ENCODE measurements at regions not wholly inside any gene's neighbourhood (a gene's known extent, or its start where the extent isn't known, plus 50 kb on each side); places are given as distances from the start of the nearest gene placed in this dataset.
A peak's percentile ranks its signal among the peaks of the same experiment; 100 is the strongest.

DNA sequence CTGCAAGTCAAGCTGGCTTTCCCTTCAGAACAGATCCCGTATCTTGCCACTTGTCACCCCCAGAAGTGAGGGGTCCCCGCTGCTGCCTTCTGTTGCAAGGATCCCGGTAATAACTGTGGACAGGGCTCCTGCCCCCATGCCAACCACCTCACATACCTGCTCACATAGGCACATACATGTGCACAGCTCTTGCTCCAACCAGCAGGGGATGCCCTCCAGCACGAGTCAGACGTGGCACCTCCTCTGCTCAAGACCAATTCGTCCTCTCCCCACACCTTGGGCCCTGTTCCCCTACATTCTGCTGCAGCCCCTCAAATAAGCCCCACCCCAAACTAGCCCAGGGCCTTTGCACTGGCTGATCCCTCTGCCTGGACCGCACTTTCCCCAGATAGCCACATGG is 163.3 kb downstream of the CRYBB2 start:
- Histone ChIP-seq H3K79me2 (replicated peaks; ENCODE audit: insufficient read depth) (peaks cover 54% of the 10 kb centered on the region), H3K4me1 (ENCODE audit: insufficient read depth) (peaks cover 28% of the 10 kb centered on the region), H3K27me3 (ENCODE audit: insufficient read depth) (no peaks in the 10 kb centered on the region), H3K36me3 (ENCODE audit: insufficient read depth) (no peaks in the 10 kb centered on the region), H4K20me1 (replicated peaks; ENCODE audit: insufficient read depth) (peaks cover 31% of the 10 kb centered on the region), H3K9me2 (ENCODE audit: insufficient read depth) (no peaks in the 10 kb centered on the region), H3K4me2 (no peak overlapping the region), H3K27ac (ENCODE audit: low read depth) (no peak overlapping the region), H3K4me3 (no peak overlapping the region), H2AFZ (no peak overlapping the region), H3F3A (replicated peaks; ENCODE audit: low read depth) (0 out of 2 replicates have a peak, but pooled peaks cover 5% of the 10 kb centered on the region)
- H3K4me1 Mint-ChIP-seq: peaks cover 40% of the 10 kb centered on the region
- H3K36me3 Mint-ChIP-seq (ENCODE audit: low read depth): peaks cover 22% of the 10 kb centered on the region
- H3K27me3 Mint-ChIP-seq (ENCODE audit: insufficient read depth, low read depth, poor library complexity): peaks cover 17% of the 10 kb centered on the region
- DNase-seq (ENCODE audit: low spot score) (no peak), ATAC-seq (peak; percentile 6; the same call in 2 of the 3 replicates)
- peak overlapping the region; percentile 12; the same call in 1 of the 2 replicates for H3K27ac Mint-ChIP-seq
- TF ChIP-seq, protein P1, sequence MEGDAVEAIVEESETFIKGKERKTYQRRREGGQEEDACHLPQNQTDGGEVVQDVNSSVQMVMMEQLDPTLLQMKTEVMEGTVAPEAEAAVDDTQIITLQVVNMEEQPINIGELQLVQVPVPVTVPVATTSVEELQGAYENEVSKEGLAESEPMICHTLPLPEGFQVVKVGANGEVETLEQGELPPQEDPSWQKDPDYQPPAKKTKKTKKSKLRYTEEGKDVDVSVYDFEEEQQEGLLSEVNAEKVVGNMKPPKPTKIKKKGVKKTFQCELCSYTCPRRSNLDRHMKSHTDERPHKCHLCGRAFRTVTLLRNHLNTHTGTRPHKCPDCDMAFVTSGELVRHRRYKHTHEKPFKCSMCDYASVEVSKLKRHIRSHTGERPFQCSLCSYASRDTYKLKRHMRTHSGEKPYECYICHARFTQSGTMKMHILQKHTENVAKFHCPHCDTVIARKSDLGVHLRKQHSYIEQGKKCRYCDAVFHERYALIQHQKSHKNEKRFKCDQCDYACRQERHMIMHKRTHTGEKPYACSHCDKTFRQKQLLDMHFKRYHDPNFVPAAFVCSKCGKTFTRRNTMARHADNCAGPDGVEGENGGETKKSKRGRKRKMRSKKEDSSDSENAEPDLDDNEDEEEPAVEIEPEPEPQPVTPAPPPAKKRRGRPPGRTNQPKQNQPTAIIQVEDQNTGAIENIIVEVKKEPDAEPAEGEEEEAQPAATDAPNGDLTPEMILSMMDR (conservative IDR thresholded peaks at IDR 0.05; ENCODE audit: low read depth in 2 of 2): peak; percentile 32 to 44
- TF ChIP-seq CREB1 (CRISPR knock-in tag; IDR thresholded peaks at IDR 0.05; ENCODE audit: low read depth) (no peak), ZNF331 (CRISPR knock-in tag; IDR thresholded peaks at IDR 0.05; ENCODE audit: low read depth) (no peak)
- no peaks in the 10 kb centered on the region for H3K9me3 Mint-ChIP-seq
- no peak overlapping the region for H3K4me3 Mint-ChIP-seq

DNA sequence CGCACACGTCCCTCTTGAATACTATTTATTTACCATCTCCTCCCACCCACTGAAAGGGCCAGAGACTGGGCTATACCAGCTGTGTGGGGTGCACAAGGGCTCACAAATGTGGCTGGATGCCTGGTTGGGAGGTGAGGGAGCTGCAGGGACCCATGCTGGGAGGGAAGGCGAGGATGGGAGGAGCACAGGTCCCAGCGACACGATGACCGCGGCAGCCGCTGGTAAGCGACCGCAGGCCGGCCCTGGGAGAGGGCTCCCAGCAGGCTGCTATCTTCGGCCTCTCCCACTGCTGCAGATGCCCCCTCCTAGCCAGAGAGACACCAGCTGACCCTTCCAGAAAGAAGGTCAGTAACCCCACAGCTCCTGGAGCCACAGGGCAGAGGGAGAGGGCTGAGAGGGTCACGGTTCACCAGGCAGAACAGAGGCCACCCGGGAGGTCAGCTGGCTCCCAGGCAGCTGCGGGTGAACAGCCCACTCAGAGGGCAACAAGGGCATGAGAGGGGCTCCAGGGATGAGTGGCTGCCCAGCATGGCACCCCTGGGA is 163.9 kb downstream of the CRYBB2 start:
- H3K27ac Mint-ChIP-seq: peak overlapping the region; percentile 12; the same call in 1 of the 2 replicates
- peaks cover 17% of the 10 kb centered on the region for H3K27me3 Mint-ChIP-seq (ENCODE audit: insufficient read depth, low read depth, poor library complexity)
- Histone ChIP-seq H3K36me3 (ENCODE audit: insufficient read depth) (no peaks in the 10 kb centered on the region), H3K79me2 (replicated peaks; ENCODE audit: insufficient read depth) (peaks cover 60% of the 10 kb centered on the region), H3K27ac (ENCODE audit: low read depth) (no peak overlapping the region), H3F3A (replicated peaks; ENCODE audit: low read depth) (0 out of 2 replicates have a peak, but pooled peaks cover 5% of the 10 kb centered on the region), H4K20me1 (replicated peaks; ENCODE audit: insufficient read depth) (peaks cover 29% of the 10 kb centered on the region), H3K4me3 (no peak overlapping the region), H3K4me2 (no peak overlapping the region), H3K4me1 (ENCODE audit: insufficient read depth) (peaks cover 29% of the 10 kb centered on the region), H3K27me3 (ENCODE audit: insufficient read depth) (no peaks in the 10 kb centered on the region), H3K9me2 (ENCODE audit: insufficient read depth) (no peaks in the 10 kb centered on the region), H2AFZ (no peak overlapping the region)
- H3K36me3 Mint-ChIP-seq (ENCODE audit: low read depth): peaks cover 22% of the 10 kb centered on the region
- peaks cover 46% of the 10 kb centered on the region for H3K4me1 Mint-ChIP-seq
- H3K9me3 Mint-ChIP-seq: no peaks in the 10 kb centered on the region
- no peak overlapping the region for H3K4me3 Mint-ChIP-seq
- no peak for DNase-seq (ENCODE audit: low spot score)
- peak; percentile 20 for ATAC-seq
- TF ChIP-seq ZNF114 (CRISPR knock-in tag; IDR thresholded peaks at IDR 0.05) (no peak), CREB1 (CRISPR knock-in tag; IDR thresholded peaks at IDR 0.05; ENCODE audit: low read depth) (no peak), EZH2phosphoT487 (IDR thresholded peaks at IDR 0.05; ENCODE audit: unreplicated experiment) (no peak), JUNB (IDR thresholded peaks at IDR 0.05; ENCODE audit: unreplicated experiment) (no peak), ZNF331 (CRISPR knock-in tag; IDR thresholded peaks at IDR 0.05; ENCODE audit: low read depth) (no peak), NANOG (IDR thresholded peaks at IDR 0.05; ENCODE audit: borderline replicate concordance) (no peak)
- TF ChIP-seq, protein P2, sequence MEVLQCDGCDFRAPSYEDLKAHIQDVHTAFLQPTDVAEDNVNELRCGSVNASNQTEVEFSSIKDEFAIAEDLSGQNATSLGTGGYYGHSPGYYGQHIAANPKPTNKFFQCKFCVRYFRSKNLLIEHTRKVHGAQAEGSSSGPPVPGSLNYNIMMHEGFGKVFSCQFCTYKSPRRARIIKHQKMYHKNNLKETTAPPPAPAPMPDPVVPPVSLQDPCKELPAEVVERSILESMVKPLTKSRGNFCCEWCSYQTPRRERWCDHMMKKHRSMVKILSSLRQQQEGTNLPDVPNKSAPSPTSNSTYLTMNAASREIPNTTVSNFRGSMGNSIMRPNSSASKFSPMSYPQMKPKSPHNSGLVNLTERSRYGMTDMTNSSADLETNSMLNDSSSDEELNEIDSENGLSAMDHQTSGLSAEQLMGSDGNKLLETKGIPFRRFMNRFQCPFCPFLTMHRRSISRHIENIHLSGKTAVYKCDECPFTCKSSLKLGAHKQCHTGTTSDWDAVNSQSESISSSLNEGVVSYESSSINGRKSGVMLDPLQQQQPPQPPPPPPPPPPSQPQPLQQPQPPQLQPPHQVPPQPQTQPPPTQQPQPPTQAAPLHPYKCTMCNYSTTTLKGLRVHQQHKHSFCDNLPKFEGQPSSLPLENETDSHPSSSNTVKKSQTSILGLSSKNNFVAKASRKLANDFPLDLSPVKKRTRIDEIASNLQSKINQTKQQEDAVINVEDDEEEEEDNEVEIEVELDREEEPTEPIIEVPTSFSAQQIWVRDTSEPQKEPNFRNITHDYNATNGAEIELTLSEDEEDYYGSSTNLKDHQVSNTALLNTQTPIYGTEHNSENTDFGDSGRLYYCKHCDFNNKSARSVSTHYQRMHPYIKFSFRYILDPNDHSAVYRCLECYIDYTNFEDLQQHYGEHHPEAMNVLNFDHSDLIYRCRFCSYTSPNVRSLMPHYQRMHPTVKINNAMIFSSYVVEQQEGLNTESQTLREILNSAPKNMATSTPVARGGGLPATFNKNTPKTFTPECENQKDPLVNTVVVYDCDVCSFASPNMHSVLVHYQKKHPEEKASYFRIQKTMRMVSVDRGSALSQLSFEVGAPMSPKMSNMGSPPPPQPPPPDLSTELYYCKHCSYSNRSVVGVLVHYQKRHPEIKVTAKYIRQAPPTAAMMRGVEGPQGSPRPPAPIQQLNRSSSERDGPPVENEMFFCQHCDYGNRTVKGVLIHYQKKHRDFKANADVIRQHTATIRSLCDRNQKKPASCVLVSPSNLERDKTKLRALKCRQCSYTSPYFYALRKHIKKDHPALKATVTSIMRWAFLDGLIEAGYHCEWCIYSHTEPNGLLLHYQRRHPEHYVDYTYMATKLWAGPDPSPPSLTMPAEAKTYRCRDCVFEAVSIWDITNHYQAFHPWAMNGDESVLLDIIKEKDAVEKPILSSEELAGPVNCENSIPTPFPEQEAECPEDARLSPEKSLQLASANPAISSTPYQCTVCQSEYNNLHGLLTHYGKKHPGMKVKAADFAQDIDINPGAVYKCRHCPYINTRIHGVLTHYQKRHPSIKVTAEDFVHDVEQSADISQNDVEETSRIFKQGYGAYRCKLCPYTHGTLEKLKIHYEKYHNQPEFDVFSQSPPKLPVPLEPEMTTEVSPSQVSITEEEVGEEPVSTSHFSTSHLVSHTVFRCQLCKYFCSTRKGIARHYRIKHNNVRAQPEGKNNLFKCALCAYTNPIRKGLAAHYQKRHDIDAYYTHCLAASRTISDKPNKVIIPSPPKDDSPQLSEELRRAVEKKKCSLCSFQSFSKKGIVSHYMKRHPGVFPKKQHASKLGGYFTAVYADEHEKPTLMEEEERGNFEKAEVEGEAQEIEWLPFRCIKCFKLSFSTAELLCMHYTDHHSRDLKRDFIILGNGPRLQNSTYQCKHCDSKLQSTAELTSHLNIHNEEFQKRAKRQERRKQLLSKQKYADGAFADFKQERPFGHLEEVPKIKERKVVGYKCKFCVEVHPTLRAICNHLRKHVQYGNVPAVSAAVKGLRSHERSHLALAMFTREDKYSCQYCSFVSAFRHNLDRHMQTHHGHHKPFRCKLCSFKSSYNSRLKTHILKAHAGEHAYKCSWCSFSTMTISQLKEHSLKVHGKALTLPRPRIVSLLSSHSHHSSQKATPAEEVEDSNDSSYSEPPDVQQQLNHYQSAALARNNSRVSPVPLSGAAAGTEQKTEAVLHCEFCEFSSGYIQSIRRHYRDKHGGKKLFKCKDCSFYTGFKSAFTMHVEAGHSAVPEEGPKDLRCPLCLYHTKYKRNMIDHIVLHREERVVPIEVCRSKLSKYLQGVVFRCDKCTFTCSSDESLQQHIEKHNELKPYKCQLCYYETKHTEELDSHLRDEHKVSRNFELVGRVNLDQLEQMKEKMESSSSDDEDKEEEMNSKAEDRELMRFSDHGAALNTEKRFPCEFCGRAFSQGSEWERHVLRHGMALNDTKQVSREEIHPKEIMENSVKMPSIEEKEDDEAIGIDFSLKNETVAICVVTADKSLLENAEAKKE (CRISPR knock-in tag; IDR thresholded peaks at IDR 0.05): no peak
- TF ChIP-seq, protein P3, sequence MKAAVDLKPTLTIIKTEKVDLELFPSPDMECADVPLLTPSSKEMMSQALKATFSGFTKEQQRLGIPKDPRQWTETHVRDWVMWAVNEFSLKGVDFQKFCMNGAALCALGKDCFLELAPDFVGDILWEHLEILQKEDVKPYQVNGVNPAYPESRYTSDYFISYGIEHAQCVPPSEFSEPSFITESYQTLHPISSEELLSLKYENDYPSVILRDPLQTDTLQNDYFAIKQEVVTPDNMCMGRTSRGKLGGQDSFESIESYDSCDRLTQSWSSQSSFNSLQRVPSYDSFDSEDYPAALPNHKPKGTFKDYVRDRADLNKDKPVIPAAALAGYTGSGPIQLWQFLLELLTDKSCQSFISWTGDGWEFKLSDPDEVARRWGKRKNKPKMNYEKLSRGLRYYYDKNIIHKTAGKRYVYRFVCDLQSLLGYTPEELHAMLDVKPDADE (IDR thresholded peaks at IDR 0.05): no peak

Measured in GM23338 (cell line).